Activated effector memory CD4-positive, alpha-beta T cell treated with Interleukin-2 at 50 U/mL for 16 hours (primary cell): ENCODE measurements at regions not wholly inside any gene's neighbourhood (a gene's known extent, or its start where the extent isn't known, plus 50 kb on each side); places are given as distances from the start of the nearest gene placed in this dataset.

ENCODE experiments used
- DNase-seq: peaks from one replicate; pipeline ENCODE4 v3.0.0-alpha.2; 2020

DNA sequence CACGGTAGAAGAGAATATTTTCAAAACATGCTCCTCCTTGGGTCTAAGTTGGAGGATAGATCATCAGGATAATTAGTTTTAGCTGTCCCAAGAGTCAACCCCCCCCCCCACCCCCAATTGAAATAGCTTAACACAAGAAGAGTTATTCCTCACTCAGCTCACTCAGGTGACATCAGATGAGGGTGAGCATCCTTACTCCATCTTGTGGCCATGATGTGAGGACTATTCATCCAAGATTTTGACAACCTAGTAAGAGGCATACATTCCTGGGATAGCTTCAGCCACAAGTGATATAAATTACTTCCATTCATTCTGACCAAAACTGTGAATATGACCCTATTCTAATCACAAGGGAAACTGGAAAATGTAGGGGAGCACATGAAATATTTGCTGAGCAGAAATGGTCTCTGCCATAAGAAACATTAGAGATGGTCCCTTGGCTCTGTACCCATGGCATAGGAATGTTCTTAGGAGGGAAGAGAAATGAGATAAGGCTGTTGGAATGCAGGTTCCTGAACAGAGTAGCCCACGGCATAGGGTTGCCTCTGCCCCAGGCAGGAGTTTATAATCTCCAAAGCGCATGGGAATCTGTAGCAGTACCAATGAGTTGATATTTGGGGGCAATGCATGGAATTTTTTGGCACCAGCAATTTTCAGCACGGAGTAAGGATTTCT lies 257.2 kb downstream of the CYRIA start:
- DNase-seq: no peak

DNA sequence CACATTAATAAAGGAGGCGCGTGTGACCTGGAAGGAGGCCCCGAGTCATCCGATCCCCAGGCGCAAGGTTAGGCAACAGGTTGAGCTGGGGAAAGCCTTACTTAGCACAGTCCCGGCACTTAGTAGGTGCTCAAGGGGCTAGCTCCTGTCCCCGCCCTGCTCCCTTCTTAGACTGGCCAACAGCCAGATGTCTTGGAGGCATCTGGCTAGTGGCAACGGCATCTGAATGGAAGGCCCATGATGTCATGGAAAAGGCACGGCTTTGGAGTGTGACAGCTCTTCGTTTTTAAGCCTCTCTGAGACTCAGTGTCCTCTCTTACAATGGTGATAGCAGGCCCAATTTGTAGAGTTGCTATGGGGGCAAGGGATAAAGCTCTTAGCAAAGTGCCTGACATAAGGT lies 258.3 kb downstream of the CYRIA start:
- no peak for DNase-seq

GRCh38 chr2:16406496-16407289 lies 258.9 kb downstream of the CYRIA start:
- DNase-seq: no peak

GRCh38 chr2:16405551-16405950 lies 260.1 kb downstream of the CYRIA start:
- no peak for DNase-seq

DNA sequence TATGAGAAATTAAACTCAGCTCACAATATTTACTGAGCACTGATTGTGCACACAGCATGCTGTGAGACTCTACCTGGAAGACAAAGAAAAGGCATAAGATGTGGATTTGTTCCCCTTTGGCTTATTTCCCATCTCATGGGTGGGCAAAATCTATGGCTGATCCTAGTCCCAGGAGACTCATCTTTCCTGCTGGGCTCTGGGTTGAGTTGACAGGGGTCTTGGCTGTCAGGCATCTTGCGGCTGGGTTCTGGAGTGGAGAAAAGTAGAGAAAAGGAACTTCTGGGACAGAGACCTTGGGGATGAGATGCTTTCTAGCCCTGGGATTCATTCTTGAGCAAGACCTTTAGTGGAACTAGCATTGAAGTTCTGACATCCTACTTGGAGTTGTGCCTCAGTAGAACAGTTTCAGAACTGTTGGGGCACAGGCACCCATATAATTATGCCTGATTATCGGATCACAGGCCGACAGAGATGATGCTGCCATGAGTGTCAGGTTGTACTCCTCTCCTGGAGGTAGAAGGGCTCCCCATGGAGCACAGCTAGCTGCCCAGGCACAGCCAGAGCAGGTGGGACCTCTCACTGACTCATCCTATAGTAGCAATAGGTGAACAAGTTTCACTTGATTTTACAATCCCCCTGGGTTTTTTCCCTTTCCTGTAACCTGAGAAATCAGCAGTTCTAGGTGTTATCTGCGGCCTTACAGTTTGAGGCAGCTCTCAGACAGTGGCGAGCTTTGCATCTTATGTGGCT lies 260.9 kb downstream of the CYRIA start:
- DNase-seq: no peak

DNA sequence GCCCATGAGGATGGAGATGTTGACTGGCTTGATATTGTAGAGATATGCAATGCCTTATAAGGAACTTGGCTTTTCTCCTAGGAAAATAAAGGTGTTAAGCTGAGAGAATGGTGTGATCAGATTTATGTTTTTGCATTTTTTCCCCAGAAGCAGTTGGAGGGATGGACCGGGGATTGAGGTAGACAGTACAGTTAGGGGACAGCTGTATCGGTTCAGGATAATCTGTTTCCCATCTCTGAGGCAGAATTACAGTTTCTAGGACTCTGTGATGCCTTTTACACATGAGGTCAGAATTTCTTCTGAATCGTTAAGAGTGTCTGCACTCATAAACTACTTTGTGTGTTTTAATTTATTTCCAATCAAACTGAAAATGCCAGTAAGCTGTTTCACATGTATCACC lies 261.5 kb downstream of the CYRIA start:
- no peak for DNase-seq

- DNase-seq: no peak
Measured at GRCh38 chr2:16402891-16403290, 262.7 kb downstream of the CYRIA start.

DNA sequence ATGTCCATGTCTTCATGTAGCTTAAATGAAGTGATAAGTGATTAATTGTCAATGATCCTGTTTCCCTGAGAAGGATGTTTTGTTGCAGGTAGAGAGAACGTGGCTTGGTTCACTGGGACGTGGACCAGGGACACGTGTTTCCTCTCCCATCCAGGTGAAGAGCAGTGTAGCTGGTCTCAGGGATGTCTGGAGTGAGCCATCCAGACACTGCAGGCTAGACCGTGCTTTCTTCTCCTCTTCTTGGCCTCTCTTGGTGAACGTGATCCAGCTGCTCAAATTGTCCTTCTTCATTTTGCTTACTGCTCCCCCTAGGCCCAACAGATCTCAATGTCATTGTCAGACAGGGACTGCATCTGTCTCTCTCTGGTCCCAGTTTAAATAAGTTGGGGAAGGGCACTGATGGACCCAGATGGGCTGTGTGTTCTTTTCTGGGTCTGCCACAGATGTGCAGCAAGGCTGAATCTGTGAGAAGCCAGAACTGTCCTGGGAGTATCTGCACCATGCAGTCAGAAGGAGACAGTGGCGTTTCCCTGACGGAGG lies 263.8 kb downstream of the CYRIA start:
- no peak for DNase-seq

DNA sequence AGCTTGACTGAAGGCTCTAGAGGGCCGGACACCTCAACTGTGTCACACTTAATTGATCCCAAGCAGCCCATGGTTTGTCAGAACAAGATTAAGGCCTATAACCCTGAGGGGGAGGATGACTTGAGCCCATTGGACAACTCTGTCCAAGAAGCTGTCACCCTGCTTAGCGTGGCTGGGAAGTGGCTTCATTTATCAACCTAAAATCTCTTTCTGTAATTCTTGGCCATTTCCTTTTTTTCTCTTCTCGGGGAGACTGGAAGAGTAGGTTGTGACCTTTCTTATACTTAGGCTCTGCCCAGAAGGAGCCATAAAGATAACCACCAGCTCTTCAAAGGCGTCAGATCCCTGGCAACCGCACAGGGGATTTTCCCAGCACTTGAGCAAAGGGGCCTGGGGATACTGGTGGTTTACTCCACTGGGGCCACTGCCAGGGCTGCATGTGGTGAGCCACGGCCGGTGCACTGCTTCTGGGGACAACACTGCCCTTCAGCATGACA lies 265.5 kb downstream of the CYRIA start:
- DNase-seq: no peak

DNA sequence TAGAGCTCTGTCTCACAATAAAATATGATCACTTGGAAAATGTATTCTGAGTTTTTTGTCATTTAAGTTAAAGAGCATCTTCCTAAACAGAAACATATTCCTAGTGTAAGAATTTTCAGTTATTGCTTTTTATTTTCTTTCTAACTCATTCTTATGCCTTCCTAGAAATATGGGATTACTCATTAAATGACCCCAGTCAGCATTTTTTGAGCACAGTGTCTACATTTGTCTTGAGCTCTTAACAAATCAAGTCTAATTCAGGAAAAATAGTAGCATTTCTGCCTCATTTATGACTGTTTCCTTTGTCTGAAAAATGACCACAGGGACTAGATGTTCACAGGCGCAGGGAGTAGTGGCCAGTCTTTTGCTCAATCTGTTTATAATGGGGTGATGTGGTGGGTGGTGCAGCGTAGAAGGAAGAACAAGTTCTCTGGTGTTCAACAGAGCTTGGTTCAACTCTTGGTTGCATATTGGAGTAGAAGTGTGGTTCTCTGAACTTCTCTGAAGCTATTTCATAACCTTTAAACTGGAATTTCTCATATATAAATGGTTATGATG lies 267.1 kb downstream of the CYRIA start:
- no peak for DNase-seq

DNA sequence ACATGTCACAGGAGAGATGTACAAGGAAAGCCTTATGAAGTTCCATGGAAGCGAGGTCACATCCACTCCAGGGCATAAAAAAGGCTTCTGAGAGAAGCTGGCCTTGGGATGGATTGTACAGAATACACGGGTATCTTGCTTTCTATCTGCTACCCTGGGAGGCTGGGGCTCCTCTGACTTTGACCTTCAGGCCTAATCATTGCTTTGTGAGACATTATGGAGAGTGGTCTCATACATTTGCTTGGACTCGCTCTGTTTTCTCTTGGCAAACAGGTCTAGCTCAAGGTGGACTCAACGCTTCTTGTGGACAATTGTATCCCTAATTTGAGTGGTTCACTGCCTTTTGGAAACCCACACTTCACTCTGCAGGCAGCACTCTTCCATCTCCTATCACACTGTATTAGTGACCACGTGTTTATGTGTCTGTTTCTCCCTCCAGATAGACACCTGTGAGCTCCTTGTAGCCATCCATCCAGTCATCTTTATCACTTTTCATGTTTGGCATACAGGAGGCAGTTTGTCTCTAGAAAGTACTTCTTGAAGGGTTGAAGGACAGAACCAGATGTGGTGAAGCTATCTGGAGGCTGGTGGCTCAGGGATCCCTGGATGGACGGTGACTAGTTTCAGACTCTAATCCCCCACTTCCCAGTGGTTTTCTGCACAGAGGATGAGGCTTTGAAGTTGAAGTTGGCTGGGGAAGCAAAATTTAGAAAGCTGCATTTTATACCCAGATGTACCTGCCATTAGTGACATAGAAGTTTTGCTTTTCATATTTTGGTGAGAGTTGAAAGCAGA lies 267.8 kb downstream of the CYRIA start:
- no peak for DNase-seq

- DNase-seq: no peak
Measured at GRCh38 chr2:16396986-16397385, 268.6 kb downstream of the CYRIA start.

DNA sequence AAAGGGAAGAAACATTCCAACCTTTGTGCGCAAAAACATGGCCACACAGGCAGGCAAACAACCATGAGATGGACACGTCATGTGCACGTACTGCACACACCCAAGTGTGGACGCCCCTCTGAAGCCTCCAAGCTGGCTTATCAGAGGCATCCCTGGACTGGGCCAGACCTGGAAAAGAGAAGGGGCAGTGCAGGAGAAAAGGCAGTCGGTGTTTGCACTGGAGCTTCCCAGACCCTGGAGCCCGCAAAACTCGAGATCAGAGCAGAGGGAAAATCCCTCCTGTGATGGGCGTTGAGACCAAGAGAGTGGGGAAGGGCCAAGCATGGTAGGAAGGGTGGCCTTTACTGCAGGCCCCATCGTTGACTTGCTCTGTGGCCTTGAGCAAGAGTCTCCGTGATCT lies 269.5 kb downstream of the CYRIA start:
- DNase-seq: no peak

- no peak for DNase-seq
Measured at GRCh38 chr2:16395601-16396000, 270.0 kb downstream of the CYRIA start.

DNA sequence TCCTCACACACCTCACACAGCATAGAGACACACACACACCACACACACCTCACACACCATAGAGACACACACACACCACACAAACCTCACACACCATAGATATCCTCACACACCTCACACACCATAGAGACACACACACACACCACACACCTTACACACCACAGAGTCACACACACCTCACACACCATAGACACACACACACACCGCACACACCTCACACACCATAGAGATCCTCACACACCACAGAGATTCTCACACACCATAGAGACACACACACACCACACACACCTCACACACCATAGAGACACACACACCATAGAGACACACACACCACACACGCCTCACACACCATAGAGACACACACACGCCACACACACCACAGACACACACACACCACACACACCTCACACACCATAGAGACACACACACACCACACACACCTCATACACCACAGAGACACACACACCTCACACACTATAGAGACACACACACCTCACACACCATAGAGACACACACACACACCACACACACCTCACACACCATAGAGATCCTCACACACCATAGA lies 270.6 kb downstream of the CYRIA start:
- DNase-seq: no peak

DNA sequence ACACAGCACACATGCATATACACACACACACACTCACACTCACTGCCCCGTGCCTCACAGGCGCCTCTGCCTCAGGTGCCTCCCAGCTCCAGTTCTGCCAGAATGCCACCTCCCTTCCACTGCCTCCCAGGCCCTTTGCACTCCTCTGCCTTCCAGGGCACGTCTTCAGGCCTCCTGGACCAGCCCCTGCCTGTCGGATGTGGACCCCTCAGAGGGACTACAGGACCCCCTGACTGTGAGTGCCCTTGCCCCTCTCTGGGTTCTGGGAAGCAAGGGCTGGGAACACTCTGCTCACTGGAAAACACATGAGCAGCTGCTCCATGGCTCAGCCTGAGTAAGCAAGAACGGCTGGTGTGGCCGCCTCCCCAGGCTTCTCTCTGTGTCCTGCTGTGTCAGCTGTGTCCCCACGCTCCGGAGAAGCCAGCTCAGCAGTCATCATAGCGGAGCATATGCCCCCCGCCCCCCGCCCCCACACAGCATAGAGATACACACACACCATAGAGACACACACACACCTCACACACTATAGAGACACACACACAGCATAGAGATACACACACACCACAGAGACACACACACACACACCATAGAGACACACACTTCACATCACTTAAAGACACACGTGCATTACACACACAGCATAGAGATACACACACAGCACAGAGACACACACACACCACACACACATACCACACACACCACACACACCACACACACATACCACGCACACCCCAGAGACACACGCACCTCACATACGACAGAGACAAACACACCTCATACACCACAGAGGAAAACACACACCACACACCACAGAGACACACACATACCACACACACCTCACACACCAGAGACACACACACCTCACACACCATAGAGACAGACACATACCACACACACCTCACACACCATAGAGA lies 271.3 kb downstream of the CYRIA start:
- no peak for DNase-seq

DNA sequence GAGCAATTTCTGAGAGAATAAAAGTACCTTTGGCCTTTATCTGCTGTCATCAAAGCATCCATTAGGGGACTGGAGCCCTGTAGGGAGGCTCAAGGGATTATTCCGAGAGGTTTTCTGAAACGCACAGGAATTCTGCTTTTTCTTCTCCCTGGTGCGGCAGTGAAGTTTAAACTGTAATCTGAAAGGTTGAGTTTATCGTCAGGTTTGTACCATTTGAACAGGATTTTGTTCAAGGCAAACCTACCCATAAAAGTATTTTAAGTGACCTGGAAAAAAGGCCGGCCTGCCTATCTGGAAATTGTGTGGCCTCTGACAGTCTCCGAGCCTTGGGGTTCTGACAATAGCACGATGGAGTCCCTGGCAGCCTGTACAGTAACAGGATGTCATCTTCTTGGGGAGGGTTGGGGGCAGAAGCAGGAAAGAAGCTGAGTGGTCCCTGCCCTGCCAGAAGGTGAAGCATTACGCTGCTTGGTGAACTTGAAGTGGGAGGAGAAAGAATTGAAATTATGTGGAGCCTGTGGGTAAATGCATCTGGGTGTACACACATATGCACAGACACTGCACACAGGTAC lies 272.0 kb downstream of the CYRIA start:
- DNase-seq: no peak

- no peak for DNase-seq
Measured at GRCh38 chr2:16392647-16393499, 272.8 kb downstream of the CYRIA start.

GRCh38 chr2:16391986-16392385 lies 273.6 kb downstream of the CYRIA start:
- DNase-seq: no peak
